ENCODE measurements at regions not wholly inside any gene's neighbourhood (a gene's known extent, or its start where the extent isn't known, plus 50 kb on each side); places are given as distances from the start of the nearest gene placed in this dataset.
"Not testable (repeated sequence)": the region's sequence is repeated elsewhere in the genome, so short reads cannot be mapped to it uniquely, and the experiment has no call there.

DNA sequence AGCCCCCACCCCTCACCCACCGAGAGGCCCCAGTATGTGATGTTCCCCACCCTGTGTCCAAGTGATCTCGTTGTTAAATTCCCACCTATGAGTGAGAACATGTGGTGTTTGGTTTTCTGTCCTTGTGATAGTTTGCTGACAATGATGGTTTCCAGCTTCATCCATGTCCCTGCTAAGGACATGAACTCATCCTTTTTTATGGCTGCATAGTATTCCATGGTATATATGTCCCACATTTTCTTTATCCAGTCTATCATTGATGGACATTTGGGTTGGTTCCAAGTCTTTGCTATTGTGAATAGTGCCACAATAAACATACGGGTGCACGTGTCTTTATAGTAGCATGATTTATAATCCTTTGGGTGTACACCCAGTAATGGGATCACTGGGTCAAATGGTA lies 79.2 kb downstream of the PXDC1 start:
- intact Hi-C loops (cut with DNase I; ENCODE audit: low total_unique reads); H3K27ac ChIP-seq; DNase-seq; H3K4me1 ChIP-seq; H3K4me3 ChIP-seq; H3K27me3 ChIP-seq (replicated peaks in 1 of 7); H3K36me3 ChIP-seq: not testable (repeated sequence)
- WGBS, 5 donors, result 71 to 87% (median 80%) methylated on average over 4 of the region's 4 CpGs
- peaks cover 0 to 37% (median 17%) of the 10 kb centered on the region in 8 donors for H3K9me3 ChIP-seq

DNA sequence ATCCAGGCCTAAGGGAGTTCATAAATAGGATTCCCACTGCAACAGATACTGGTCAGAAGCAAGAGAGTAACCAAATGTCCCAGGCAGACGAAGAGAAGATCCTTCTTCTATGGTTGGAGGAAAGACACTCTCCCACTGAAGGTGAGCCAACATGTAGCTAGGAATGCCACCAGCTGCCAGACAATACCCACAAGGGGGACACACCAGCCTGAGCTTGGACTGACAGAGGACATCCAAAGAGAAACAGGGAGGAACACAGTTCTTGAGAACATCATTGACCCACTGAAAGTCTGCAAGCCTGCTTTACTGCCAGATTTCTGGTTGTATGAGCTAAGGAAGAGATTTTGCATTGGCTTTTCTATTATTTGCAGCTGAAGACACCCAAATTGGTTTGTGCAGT lies 80.1 kb downstream of the PXDC1 start:
- Histone ChIP-seq H3K4me3 (no peak overlapping the region), H3K27ac (no peak overlapping the region), H3K36me3 (no peaks in the 10 kb centered on the region), H3K9me3 (peaks cover 0 to 46% (median 17%) of the 10 kb centered on the region in 8 donors), H3K4me1 (no peaks in the 10 kb centered on the region), H3K27me3 (replicated peaks in 1 of 7) (no peaks in the 10 kb centered on the region)
- 86 to 100% (median 91%) methylated on average over 1 of the region's 1 CpG for WGBS, 5 donors
- TF ChIP-seq POLR2A (IDR thresholded peaks at IDR 0.05) (no peak), POLR2AphosphoS5 (IDR thresholded peaks at IDR 0.05) (no peak), CTCF (IDR thresholded peaks at IDR 0.05 in 8 of 11, conservative IDR thresholded peaks at IDR 0.05 in 3 of 11) (no peak)
- DNase-seq, result no peak
- intact Hi-C loops (cut with DNase I; ENCODE audit: low total_unique reads), result no loop called here

GRCh38 chr6:3670356-3670755 lies 81.2 kb downstream of the PXDC1 start:
- 92 to 100% (median 94%) methylated on average over 1 of the region's 1 CpG for WGBS, 5 donors
- no peak for DNase-seq
- Histone ChIP-seq H3K36me3 (no peaks in the 10 kb centered on the region), H3K27me3 (replicated peaks in 1 of 7) (peaks cover 0 to 4% (median 0%) of the 10 kb centered on the region in 7 donors), H3K4me1 (no peaks in the 10 kb centered on the region), H3K4me3 (no peak overlapping the region), H3K9me3 (peaks cover 0 to 46% (median 16%) of the 10 kb centered on the region in 8 donors), H3K27ac (no peak overlapping the region)
- intact Hi-C loops (cut with DNase I; ENCODE audit: low total_unique reads), result no loop called here
- TF ChIP-seq CTCF (IDR thresholded peaks at IDR 0.05 in 8 of 11, conservative IDR thresholded peaks at IDR 0.05 in 3 of 11) (no peak), POLR2AphosphoS5 (IDR thresholded peaks at IDR 0.05) (no peak), POLR2A (IDR thresholded peaks at IDR 0.05) (no peak)

DNA sequence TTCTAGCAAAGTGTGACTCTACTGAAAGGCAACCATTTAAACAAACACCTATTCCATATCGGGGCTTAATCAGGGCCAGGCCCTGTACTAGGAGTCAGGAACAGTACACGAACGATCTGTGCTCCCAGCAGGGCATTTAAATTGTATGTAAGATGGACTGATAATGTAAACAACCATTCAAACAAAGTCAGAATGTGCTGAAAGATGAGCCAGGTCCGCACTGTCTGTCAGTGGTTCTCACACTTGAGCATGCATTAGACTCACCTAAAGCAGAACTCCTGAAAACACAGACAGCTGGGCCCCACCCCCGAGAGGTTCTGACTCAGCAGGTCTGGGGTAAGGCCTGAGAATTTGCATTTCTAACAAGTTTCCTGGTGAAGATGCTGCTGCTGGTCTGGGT lies 81.6 kb downstream of the PXDC1 start:
- intact Hi-C loops (cut with DNase I; ENCODE audit: low total_unique reads), result no loop called here
- 81 to 86% (median 84%) methylated on average over 5 of the region's 5 CpGs for WGBS, 5 donors

More for the DNA sequence above, 81.6 kb downstream of the PXDC1 start:
- Histone ChIP-seq H3K27ac (no peak overlapping the region), H3K4me3 (no peak overlapping the region), H3K36me3 (no peaks in the 10 kb centered on the region), H3K9me3 (peaks cover 0 to 46% (median 16%) of the 10 kb centered on the region in 8 donors), H3K27me3 (replicated peaks in 1 of 7) (peaks cover 0 to 9% (median 0%) of the 10 kb centered on the region in 7 donors), H3K4me1 (no peaks in the 10 kb centered on the region)
- TF ChIP-seq POLR2AphosphoS5 (IDR thresholded peaks at IDR 0.05), result no peak
- TF ChIP-seq POLR2A (IDR thresholded peaks at IDR 0.05), result no peak
- TF ChIP-seq CTCF (IDR thresholded peaks at IDR 0.05 in 8 of 11, conservative IDR thresholded peaks at IDR 0.05 in 3 of 11), result no peak
- DNase-seq, result no peak

All from spleen (tissue), 11 donors.